ENCODE measurements at regions not wholly inside any gene's neighbourhood (a gene's known extent, or its start where the extent isn't known, plus 50 kb on each side); places are given as distances from the start of the nearest gene placed in this dataset.

DNA sequence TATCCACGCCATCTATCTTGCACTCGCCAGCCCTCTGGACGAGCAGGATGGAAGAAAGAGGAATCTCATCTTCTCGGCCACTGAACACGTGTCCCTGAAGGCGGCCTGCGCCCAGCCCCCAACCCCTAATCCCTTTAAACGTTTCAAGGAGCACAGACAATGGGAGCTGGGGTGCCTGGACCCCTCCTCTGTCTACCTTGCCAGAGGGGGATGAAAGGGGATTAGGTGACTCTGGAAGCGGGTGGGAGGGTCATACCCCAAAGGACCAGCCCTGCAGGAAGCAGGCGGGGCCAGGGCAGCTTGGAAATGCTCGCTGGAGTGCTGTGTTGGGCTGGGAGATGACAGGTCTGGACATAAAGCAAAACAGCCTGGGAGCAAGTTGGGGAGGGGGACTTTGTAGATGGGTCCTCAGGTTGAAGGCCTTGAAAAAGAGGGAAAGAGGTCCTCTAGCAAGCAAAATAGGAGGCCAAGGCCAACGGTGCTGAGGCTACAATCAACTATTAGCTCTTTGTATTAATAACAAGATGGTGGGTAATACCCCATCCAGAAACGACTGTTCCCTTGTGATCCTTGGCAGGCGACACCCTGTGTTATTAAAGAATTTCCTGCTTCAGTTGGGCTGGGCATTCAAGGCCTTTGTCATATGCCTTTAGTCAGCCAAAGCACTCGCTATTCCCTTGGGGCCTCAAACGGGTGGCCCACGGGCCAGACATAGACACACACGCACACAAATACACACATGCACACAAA, 126.5 kb upstream of the UNC5B start:
- H3K4me1 ChIP-seq (ENCODE audit: control insufficient read depth, extremely low read depth, insufficient read depth, low read length) = no peaks in the 10 kb centered on the region
- no peaks in the 10 kb centered on the region for H3K36me3 ChIP-seq (ENCODE audit: control insufficient read depth in 2 of 2, extremely low read depth in 1 of 2, insufficient read depth in 2 of 2, low read length in 2 of 2)
- dilution Hi-C loops (cut with MboI; ENCODE audit: extremely low pct_ligation_motif_present, low sequenced_read_pairs) = no loop called here
- H2AFZ ChIP-seq (ENCODE audit: control insufficient read depth, low read length) = no peak overlapping the region
- H3K79me2 ChIP-seq (ENCODE audit: control insufficient read depth, insufficient read depth, low read length) = no peaks in the 10 kb centered on the region
- no peak for TF ChIP-seq EZH2 (IDR thresholded peaks at IDR 0.05; ENCODE audit: low read length)
- TF ChIP-seq, protein P1, sequence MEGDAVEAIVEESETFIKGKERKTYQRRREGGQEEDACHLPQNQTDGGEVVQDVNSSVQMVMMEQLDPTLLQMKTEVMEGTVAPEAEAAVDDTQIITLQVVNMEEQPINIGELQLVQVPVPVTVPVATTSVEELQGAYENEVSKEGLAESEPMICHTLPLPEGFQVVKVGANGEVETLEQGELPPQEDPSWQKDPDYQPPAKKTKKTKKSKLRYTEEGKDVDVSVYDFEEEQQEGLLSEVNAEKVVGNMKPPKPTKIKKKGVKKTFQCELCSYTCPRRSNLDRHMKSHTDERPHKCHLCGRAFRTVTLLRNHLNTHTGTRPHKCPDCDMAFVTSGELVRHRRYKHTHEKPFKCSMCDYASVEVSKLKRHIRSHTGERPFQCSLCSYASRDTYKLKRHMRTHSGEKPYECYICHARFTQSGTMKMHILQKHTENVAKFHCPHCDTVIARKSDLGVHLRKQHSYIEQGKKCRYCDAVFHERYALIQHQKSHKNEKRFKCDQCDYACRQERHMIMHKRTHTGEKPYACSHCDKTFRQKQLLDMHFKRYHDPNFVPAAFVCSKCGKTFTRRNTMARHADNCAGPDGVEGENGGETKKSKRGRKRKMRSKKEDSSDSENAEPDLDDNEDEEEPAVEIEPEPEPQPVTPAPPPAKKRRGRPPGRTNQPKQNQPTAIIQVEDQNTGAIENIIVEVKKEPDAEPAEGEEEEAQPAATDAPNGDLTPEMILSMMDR (optimal IDR thresholded peaks at IDR 0.05 in 1 of 3, IDR thresholded peaks at IDR 0.05 in 1 of 3, conservative IDR thresholded peaks at IDR 0.05 in 1 of 3; ENCODE audit: extremely low read depth in 1 of 3, insufficient read depth in 2 of 3, low read length in 3 of 3) = no peak
- no peak overlapping the region for H3K27ac ChIP-seq (ENCODE audit: control insufficient read depth, insufficient read depth, low read length)
- peaks cover 13% of the 10 kb centered on the region for H3K27me3 ChIP-seq (ENCODE audit: control insufficient read depth, extremely low read depth, insufficient read depth, low read length)
- no peaks in the 10 kb centered on the region for H4K20me1 ChIP-seq (ENCODE audit: control insufficient read depth, extremely low read depth, insufficient read depth, low read length)
- H3K4me3 ChIP-seq (ENCODE audit: control insufficient read depth in 2 of 3, extremely low read depth in 1 of 3, insufficient read depth in 2 of 3, low read depth in 1 of 3, low read length in 3 of 3) = no peak overlapping the region
- FAIRE-seq (no peak), DNase-seq (ENCODE audit: low read depth, low spot score) (no peak)
- H3K9me3 ChIP-seq (ENCODE audit: control insufficient read depth, low read depth, low read length) = no peaks in the 10 kb centered on the region
- no peak overlapping the region for H3K9ac ChIP-seq (ENCODE audit: control insufficient read depth, extremely low read depth, insufficient read depth, low read length)
- H3K9me1 ChIP-seq (ENCODE audit: control insufficient read depth, extremely low read depth, insufficient read depth, low read length) = no peaks in the 10 kb centered on the region
- no peak overlapping the region for H3K4me2 ChIP-seq (ENCODE audit: control insufficient read depth, extremely low read depth, insufficient read depth, low read depth, low read length)

- H2AFZ ChIP-seq (ENCODE audit: control insufficient read depth, low read length) = no peak overlapping the region
- FAIRE-seq (no peak), DNase-seq (ENCODE audit: low read depth, low spot score) (no peak)
- H3K9ac ChIP-seq (ENCODE audit: control insufficient read depth, extremely low read depth, insufficient read depth, low read length) = no peak overlapping the region
- dilution Hi-C loops (cut with MboI; ENCODE audit: extremely low pct_ligation_motif_present, low sequenced_read_pairs) = no loop called here
- no peak overlapping the region for H3K4me3 ChIP-seq (ENCODE audit: control insufficient read depth in 2 of 3, extremely low read depth in 1 of 3, insufficient read depth in 2 of 3, low read depth in 1 of 3, low read length in 3 of 3)
- no peaks in the 10 kb centered on the region for H3K9me1 ChIP-seq (ENCODE audit: control insufficient read depth, extremely low read depth, insufficient read depth, low read length)
- H3K4me2 ChIP-seq (ENCODE audit: control insufficient read depth, extremely low read depth, insufficient read depth, low read depth, low read length) = no peak overlapping the region
- no peaks in the 10 kb centered on the region for H3K9me3 ChIP-seq (ENCODE audit: control insufficient read depth, low read depth, low read length)
- no peaks in the 10 kb centered on the region for H3K36me3 ChIP-seq (ENCODE audit: control insufficient read depth in 2 of 2, extremely low read depth in 1 of 2, insufficient read depth in 2 of 2, low read length in 2 of 2)
- no peaks in the 10 kb centered on the region for H4K20me1 ChIP-seq (ENCODE audit: control insufficient read depth, extremely low read depth, insufficient read depth, low read length)
- H3K27me3 ChIP-seq (ENCODE audit: control insufficient read depth, extremely low read depth, insufficient read depth, low read length) = peaks cover 15% of the 10 kb centered on the region
- H3K4me1 ChIP-seq (ENCODE audit: control insufficient read depth, extremely low read depth, insufficient read depth, low read length) = no peaks in the 10 kb centered on the region
- H3K27ac ChIP-seq (ENCODE audit: control insufficient read depth, insufficient read depth, low read length) = no peak overlapping the region
- H3K79me2 ChIP-seq (ENCODE audit: control insufficient read depth, insufficient read depth, low read length) = no peaks in the 10 kb centered on the region
- TF ChIP-seq, protein P1 (optimal IDR thresholded peaks at IDR 0.05 in 1 of 3, IDR thresholded peaks at IDR 0.05 in 1 of 3, conservative IDR thresholded peaks at IDR 0.05 in 1 of 3; ENCODE audit: extremely low read depth in 1 of 3, insufficient read depth in 2 of 3, low read length in 3 of 3) = no peak
- TF ChIP-seq EZH2 (IDR thresholded peaks at IDR 0.05; ENCODE audit: low read length) = no peak
Measured at GRCh38 chr10:71086439-71087080, 125.8 kb upstream of the UNC5B start.

Data from keratinocyte (primary cell).